Uterus (tissue), 2 donors: ENCODE measurements at regions not wholly inside any gene's neighbourhood (a gene's known extent, or its start where the extent isn't known, plus 50 kb on each side); places are given as distances from the start of the nearest gene placed in this dataset.

Experiments used
- CTCF ChIP-seq, 4 experiments: fragments of 200-600 bp in 2 of 4; fragments of 450-650 bp in 2 of 4; sonication (generic) in 2 of 4; IDR thresholded peaks; one replicate each; pipeline ENCODE4 v1.5.1; 2016 to 2019; ENCODE audit warnings: antibody characterized with exemption in 4 of 4, mild to moderate bottlenecking in 2 of 4, moderate library complexity in 1 of 4
- POLR2A ChIP-seq, 2 donors: fragments of 450-650 bp; IDR thresholded peaks; one replicate each; pipeline ENCODE4 v1.6.1; 2016; ENCODE audit warnings: antibody characterized with exemption in 2 of 2, mild to moderate bottlenecking in 1 of 2, moderate library complexity in 1 of 2

GRCh38 chr18:7512990-7513389 is 54.1 kb upstream of the PTPRM start:
- TF ChIP-seq CTCF (IDR thresholded peaks at IDR 0.05): no peak
- TF ChIP-seq POLR2A (IDR thresholded peaks at IDR 0.05): no peak
